ENCODE measurements at regions not wholly inside any gene's neighbourhood (a gene's known extent, or its start where the extent isn't known, plus 50 kb on each side); places are given as distances from the start of the nearest gene placed in this dataset.

GRCh38 chr6:159325476-159325875 is 156.3 kb downstream of the FNDC1 start:
- DNase-seq = no peak

- no peak for DNase-seq
Measured at GRCh38 chr6:159324596-159324995, 155.4 kb downstream of the FNDC1 start.

Data from suppressor macrophage treated with lipopolysaccharide for 1 hour (primary cell).